ENCODE measurements at regions not wholly inside any gene's neighbourhood (a gene's known extent, or its start where the extent isn't known, plus 50 kb on each side); places are given as distances from the start of the nearest gene placed in this dataset.

- Histone ChIP-seq H3K23ac (ENCODE audit: insufficient read length) (no peak overlapping the region), H2AFZ (ENCODE audit: low read length) (no peak overlapping the region), H2BK120ac (replicated peaks; ENCODE audit: low read depth, low read length) (no peak overlapping the region), H3K79me1 (ENCODE audit: low read depth, low read length) (no peaks in the 10 kb centered on the region), H2BK15ac (ENCODE audit: low read length) (no peak overlapping the region), H3K79me2 (ENCODE audit: control insufficient read depth in 1 of 2, insufficient read depth in 2 of 2, low read length in 2 of 2) (no peaks in the 10 kb centered on the region), H3K4ac (replicated peaks; ENCODE audit: insufficient read length, low read depth, low read length) (no peak overlapping the region), H3K14ac (ENCODE audit: insufficient read length) (no peak overlapping the region), H4K20me1 (replicated peaks in 1 of 2; ENCODE audit: control insufficient read depth in 1 of 2, insufficient read depth in 2 of 2, low read length in 2 of 2) (no peaks in the 10 kb centered on the region), H3K9ac (replicated peaks in 1 of 4; ENCODE audit: extremely low read depth in 1 of 4, low read depth in 3 of 4, low read length in 3 of 4) (no peak overlapping the region), H3K36me3 (ENCODE audit: control insufficient read depth in 2 of 4, insufficient read depth in 4 of 4, low read length in 3 of 4) (no peaks in the 10 kb centered on the region), H2BK5ac (ENCODE audit: low read depth, low read length) (no peak overlapping the region), H3K27me3 (replicated peaks in 1 of 4; ENCODE audit: control insufficient read depth in 3 of 4, extremely low read depth in 1 of 4, insufficient read depth in 3 of 4, low read length in 3 of 4) (no peaks in the 10 kb centered on the region), H4K8ac (ENCODE audit: extremely low read depth, insufficient read depth, low read length) (no peak overlapping the region), H3K23me2 (ENCODE audit: low read depth, low read length) (no peaks in the 10 kb centered on the region), H3K56ac (replicated peaks; ENCODE audit: insufficient read length, low read depth, low read length) (no peak overlapping the region), H3K27ac (ENCODE audit: low read depth, low read length) (no peak overlapping the region), H3K4me2 (ENCODE audit: insufficient read depth in 1 of 2, low read depth in 2 of 2, low read length in 2 of 2) (no peak overlapping the region), H4K5ac (ENCODE audit: insufficient read length, low read depth, low read length) (no peak overlapping the region), H3K9me3 (ENCODE audit: insufficient read depth in 2 of 2, low read depth in 1 of 2, low read length in 1 of 2) (no peaks in the 10 kb centered on the region), H2BK20ac (ENCODE audit: low read length) (no peak overlapping the region), H2BK12ac (ENCODE audit: low read depth, low read length) (no peak overlapping the region), H2AK5ac (ENCODE audit: low read depth, low read length) (no peak overlapping the region), H3K18ac (ENCODE audit: extremely low read depth, low read length) (no peak overlapping the region; the same call in 1 of the 2 replicates), H3K4me3 (ENCODE audit: extremely low read depth in 1 of 4, insufficient read depth in 2 of 4, low read depth in 3 of 4, low read length in 4 of 4) (no peak overlapping the region), H3K4me1 (replicated peaks in 1 of 4; ENCODE audit: control insufficient read depth in 3 of 4, insufficient read depth in 4 of 4, low read length in 3 of 4) (no peaks in the 10 kb centered on the region), H4K91ac (replicated peaks; ENCODE audit: insufficient read length, low read length) (no peak overlapping the region)
- FAIRE-seq (no peak), DNase-seq (ENCODE audit: low read depth in 1 of 2, low spot score in 2 of 2) (no peak)
- no peak for TF ChIP-seq SIX5 (IDR thresholded peaks at IDR 0.05; ENCODE audit: low read depth, low read length)
- no peak for TF ChIP-seq JUN (IDR thresholded peaks at IDR 0.05; ENCODE audit: low read depth, low read length)
- no peak for TF ChIP-seq RNF2 (IDR thresholded peaks at IDR 0.05; ENCODE audit: borderline replicate concordance, low read depth, low read length, missing control alignments, poor library complexity, severe bottlenecking)
- no peak for TF ChIP-seq NRF1 (IDR thresholded peaks at IDR 0.05; ENCODE audit: low read depth, low read length)
- TF ChIP-seq HDAC6 (IDR thresholded peaks at IDR 0.05; ENCODE audit: low read depth, low read length) = no peak
- TF ChIP-seq SP4 (IDR thresholded peaks at IDR 0.05; ENCODE audit: low read length) = no peak
- no peak for TF ChIP-seq CBX5 (IDR thresholded peaks at IDR 0.05; ENCODE audit: low read depth, low read length)
- no peak for TF ChIP-seq EGR1 (IDR thresholded peaks at IDR 0.05; ENCODE audit: borderline replicate concordance, low read depth, low read length)
- no peak for TF ChIP-seq SP1 (IDR thresholded peaks at IDR 0.05; ENCODE audit: low read depth, low read length)
- no peak for TF ChIP-seq SUZ12 (IDR thresholded peaks at IDR 0.05; ENCODE audit: low read length)
- 81% methylated on average over 9 of the region's 9 CpGs; no CpG with 5 or more reads in 1 of the 2 experiments for WGBS, 2 experiments (ENCODE audit: extremely low coverage in 1 of 2, insufficient coverage in 1 of 2, insufficient read length in 1 of 2, insufficient replicate concordance in 2 of 2, low coverage in 1 of 2, low lambda C conversion rate in 2 of 2, missing lambda C conversion rate in 1 of 2)
- POLR2A ChIA-PET (ENCODE audit: partially characterized antibody) = no interaction called here
- CTCF ChIA-PET (ENCODE audit: partially characterized antibody) = interaction anchor here (1.2 kb wide), 1 partner anchor 9 kb away, joined by 3 read pairs; no protein-coding TSS in a partner anchor
Observed at GRCh38 chr2:2734308-2734707, 403.2 kb upstream of the MYT1L start.

Data from H1 (cell line).